ENCODE measurements at regions not wholly inside any gene's neighbourhood (a gene's known extent, or its start where the extent isn't known, plus 50 kb on each side); places are given as distances from the start of the nearest gene placed in this dataset.

DNA sequence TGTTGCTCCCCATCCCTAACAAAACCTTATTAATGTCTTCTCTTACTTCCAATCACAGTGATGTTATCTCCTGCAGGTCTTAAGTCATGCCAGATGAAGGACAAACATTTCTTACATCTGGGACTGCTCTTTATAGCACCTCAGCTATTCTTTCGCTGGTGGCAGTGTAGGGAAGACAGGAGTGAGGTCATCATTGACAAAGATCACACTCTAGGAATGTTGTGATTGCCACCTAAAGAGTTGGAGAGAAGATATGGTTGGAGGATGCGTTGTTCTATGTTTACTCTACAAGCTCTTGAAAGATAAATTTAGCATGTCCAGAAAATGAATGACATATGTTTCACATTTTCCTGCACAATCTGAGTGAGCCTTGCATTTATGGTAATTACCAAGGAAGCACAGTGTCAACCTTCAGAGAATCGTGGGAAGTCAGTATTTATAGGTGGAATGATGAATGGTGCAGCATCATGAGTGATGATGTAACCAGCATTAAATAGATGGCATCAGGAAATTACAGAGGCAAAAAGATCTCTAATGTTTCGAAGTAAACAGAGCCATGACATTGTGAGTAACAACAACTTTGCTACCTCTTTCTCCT is 188.1 kb upstream of the STEAP1 start:
- no peak for TF ChIP-seq POLR2A (IDR thresholded peaks at IDR 0.05)
- TF ChIP-seq, protein P1, sequence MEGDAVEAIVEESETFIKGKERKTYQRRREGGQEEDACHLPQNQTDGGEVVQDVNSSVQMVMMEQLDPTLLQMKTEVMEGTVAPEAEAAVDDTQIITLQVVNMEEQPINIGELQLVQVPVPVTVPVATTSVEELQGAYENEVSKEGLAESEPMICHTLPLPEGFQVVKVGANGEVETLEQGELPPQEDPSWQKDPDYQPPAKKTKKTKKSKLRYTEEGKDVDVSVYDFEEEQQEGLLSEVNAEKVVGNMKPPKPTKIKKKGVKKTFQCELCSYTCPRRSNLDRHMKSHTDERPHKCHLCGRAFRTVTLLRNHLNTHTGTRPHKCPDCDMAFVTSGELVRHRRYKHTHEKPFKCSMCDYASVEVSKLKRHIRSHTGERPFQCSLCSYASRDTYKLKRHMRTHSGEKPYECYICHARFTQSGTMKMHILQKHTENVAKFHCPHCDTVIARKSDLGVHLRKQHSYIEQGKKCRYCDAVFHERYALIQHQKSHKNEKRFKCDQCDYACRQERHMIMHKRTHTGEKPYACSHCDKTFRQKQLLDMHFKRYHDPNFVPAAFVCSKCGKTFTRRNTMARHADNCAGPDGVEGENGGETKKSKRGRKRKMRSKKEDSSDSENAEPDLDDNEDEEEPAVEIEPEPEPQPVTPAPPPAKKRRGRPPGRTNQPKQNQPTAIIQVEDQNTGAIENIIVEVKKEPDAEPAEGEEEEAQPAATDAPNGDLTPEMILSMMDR (IDR thresholded peaks at IDR 0.05) = no peak

Data from right lobe of liver (tissue), 4 donors.